Pulmonary artery endothelial cell (primary cell): ENCODE measurements at regions not wholly inside any gene's neighbourhood (a gene's known extent, or its start where the extent isn't known, plus 50 kb on each side); places are given as distances from the start of the nearest gene placed in this dataset.

Source experiments
- DNase-seq: peaks from one replicate; pipeline ENCODE4 v3.0.0-alpha.2; 2011; ENCODE audit warnings: low read depth, low spot score

DNA sequence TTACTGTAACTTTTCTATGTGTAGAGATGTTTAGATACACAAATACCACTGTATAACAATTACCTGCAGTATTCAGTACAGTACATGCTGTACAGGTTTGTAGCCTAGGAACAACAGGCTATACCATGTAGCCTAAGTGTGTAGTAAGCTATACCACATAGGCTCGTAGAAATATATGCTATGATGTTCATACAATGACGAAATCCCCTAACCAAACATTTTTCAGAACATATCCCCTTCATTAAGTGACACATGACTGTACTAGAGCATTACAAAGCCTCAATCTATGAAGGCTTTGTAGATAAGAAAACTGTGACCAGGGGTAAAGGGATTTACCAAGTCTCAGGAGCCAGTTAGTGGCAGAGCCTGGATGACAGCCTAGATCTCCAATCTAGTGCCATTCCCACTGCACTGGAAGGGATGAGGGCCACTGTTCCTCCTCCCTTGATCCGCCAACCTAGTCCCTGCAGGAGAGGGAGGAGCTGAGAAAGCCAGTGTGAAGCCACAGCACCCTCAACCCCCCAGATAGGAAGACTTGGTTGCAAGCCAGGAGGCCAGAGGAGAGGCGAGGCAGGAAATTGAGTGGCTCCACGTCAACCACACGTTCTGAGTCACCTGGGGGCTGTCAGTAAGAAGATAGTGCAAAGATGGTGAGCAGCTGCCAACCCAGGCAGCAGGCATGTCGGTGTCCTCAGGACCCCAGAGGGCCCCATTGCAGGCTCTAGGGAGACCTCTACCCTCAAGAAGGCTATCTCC, 227.7 kb downstream of the BCOR start:
- no peak for DNase-seq

DNA sequence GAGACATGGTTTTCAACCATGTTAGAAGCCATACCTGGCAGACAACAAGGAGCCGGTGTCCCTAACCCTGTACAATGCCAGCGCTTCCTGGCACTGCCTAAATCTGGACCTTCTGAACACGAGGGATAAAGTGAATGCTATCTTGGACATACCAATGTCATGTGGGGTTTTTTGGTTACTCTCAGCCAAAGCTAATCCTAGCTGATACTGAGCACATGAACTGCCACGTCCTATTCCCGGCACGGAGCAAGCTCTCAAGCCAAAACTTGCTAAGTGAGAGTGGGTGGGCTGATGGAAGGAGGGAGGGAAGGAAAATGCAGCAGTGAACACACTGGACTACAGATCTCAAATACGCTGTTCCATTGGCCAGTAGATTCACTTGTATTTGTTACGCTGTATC, 226.1 kb downstream of the BCOR start:
- no peak for DNase-seq

DNA sequence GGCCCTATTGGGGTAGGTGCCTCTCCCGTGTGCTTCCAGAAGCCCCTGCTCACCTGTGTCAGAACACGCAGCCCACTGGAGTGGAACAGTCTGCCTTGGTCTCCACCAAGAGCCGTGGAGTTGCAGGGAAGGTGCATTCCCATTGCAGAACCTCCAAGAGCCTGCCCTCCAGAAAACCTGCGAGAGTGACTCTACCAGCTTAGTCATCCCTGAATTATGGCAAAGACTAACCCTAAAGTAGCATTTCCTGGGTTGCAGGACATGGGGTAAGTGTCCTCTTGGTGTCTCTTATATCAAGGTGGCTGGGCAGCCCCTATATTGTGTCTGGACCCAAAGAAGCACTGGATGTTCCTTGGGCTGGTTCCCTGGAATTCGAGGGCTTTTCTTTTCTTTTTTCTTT, 224.6 kb downstream of the BCOR start:
- DNase-seq: no peak

DNA sequence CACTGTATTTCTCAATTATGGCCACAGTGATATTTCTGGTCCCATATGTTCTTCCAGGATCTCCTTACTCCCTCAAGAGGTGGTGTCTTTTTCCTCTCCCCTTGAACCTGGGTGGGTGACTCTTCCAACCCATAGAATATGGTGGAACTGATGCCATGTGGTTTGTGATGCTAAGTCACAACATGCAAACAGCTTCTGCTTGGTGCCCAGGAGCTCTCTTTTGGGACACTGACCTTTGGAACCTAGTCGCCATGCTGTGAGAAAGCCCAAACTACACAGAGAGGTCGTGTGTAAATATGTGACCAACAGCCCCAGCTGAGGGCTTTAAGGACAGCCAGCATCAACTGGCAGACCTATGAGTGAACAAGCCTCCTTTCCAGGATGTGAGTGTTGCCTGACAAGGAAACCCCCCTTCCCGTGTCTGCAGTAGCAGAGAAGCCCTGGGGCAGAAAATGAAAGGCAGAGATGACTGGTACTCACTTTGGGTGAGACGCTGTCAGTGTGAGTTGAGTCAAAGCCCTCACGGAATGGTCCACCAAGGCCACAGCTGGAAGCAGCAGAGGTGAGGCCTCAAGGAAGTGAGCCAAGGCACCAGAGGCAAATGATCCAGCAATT, 223.4 kb downstream of the BCOR start:
- DNase-seq: no peak

DNA sequence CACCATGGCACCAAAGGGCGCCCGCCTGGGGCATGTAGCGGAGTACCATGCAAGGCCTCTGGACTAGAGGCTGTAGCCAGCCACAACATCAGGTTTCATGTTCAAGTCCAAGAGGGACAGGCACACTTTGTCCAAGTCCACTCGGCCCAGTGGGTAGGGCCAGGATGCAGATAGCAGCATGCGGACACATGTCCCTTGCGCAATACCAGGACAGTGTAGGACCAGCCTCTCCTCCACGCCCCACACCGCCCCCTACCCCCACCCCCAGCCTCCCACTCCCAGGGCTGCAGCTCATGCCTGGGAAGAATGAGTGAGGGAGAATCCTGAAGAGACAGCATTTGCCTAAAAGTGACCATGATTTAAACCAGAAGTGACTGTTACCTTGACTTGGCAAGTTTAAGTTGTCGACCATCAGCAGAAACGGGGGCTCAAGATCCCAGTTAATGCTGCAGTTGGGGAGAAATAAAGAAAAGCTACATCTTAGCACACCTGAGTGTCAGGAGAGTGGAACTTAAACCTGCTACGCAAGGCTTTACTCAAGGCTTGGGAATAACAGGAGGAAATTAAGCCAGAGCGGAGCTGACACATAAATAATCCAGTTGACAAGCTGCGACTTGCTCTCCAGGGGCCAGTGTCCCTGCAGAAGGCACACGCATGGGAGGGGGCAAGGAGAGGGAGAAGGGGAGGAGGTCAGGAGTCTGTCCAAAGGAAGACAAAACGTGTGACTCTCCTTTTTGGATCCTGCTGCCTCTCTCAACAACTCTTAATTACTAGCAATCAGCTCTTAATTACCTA, 221.7 kb downstream of the BCOR start:
- DNase-seq: no peak

DNA sequence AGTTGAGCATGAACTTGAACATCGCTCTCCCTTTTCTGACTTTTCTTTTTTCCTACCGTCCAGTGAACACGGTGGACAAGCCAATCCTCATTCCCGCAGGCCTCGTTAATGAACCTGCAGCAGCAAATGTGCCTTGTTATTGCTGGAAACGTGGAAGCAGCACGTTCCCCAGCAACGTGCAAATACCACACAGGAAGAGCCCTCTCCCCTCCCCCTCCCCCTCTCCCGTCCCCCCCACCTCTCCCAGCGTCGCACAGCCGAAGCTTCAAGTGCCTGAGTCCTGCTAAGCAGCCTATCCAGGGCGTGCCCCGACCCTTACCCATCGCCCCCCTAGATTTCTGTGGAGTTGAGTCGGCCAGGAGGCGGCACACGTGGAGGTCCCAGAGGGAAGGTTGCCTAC, 219.9 kb downstream of the BCOR start:
- DNase-seq: no peak

DNA sequence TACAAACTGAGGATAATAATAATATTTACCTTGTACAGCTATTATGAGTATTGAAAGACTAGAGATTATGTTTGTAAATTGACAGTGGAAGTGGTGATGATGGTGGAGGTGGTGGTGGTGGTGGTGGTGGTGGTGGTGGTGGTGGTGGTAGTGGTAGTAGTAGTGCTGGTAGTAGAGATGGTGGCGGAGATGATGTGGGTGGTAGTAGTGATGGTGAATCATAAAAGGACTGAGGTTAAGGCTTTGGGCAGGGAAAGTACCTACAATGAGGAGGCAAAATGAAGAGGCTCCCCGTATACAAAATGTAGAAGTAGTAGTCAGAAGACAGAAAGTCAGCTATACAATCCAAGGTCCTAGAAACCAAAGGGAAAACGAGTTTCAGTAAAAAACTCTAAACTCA, 214.1 kb downstream of the BCOR start:
- DNase-seq: no peak

DNA sequence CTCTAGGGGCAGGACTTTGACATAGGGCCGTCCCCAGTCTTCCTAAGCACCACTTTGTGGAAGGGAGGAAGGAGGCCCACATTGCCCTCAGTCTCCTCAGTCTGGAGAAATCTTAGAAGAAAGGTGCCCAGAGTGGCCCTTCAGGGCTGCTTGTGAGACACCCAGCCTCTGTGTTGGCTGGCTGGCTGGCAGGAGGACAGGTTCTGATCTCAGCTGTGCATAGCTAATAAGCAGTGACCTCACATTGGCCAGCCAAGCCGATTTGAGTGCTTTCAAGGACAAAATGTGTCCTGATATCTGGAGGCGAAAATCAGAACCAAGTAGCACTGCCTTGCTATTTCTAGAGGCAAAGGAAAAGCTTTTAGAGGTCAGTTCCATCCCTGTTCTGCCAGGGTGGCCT, 211.5 kb downstream of the BCOR start:
- no peak for DNase-seq

DNA sequence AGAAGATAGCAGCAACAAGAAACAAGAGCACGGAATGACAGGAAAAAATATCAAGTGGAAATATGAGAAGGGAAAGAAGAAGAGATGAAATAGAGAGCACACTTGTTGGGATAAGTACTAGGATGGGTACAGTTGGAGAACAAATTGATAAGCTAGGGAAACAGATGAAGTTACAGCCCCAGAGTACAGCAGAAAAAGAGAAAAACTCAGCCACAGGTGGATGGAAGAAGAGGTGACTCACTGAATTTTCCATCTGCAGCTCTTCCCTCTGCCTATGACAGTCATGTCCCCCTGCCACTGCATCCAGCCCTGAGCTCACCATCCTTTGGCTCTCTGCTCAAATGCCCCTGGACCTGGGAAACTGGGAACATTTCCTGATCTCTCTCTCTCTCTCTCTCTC, 209.0 kb downstream of the BCOR start:
- no peak for DNase-seq

DNA sequence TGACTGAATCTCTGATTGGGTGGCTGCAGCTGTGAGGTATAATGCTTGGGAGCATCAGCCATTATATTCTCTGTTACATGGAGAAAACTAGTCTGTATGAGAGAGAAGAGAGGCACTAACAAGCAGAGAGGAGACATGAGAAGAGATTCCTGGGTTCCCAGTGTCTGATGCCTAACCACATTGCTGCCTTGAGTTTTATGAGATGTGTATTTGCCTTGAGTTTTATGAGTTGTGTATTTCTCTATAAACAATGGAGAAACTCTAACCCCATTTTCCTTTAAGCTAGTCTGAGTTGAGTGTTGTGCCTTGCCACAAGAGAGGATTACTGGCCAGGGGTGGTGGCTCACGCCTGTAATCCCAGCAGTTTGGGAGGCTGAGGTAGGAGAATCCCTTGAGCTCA, 208.1 kb downstream of the BCOR start:
- no peak for DNase-seq

DNA sequence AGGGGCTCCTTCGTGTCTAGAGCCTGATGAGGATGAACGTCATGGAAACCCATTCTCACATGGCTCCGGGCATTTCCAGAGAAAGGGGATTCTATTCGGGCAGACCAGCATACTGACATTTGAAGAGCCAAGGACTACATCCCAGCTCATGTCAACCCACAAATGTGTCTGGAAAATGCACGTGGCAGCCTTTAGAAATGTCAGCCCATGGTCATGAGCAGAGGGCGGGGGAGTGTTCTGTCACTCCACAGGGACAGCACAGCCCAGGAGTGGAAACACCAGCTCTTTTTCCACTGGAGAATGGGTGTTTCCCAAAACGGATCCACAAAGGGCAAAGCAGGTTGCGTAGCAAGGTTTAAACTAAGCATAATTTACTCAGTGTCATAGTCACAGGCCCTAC, 207.0 kb downstream of the BCOR start:
- no peak for DNase-seq

DNA sequence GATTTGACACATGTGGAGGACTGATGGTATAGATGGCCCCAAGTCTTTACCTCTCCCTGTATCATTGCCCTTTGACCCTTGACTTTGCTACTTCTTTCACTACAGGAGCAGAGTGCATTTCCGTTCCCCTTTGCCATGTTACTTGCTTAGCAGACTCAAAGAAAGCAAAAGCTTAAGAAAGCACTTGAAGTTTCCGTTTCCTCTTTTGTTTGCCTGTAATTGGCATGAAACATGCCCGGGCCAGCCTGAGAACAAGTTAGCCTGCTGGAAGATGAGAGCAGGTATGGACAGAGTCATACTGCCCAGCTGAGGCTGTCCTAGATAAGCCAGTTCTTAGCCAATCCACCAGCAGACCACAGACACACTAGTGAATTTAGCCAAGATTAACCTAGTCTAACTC, 206.0 kb downstream of the BCOR start:
- no peak for DNase-seq

DNA sequence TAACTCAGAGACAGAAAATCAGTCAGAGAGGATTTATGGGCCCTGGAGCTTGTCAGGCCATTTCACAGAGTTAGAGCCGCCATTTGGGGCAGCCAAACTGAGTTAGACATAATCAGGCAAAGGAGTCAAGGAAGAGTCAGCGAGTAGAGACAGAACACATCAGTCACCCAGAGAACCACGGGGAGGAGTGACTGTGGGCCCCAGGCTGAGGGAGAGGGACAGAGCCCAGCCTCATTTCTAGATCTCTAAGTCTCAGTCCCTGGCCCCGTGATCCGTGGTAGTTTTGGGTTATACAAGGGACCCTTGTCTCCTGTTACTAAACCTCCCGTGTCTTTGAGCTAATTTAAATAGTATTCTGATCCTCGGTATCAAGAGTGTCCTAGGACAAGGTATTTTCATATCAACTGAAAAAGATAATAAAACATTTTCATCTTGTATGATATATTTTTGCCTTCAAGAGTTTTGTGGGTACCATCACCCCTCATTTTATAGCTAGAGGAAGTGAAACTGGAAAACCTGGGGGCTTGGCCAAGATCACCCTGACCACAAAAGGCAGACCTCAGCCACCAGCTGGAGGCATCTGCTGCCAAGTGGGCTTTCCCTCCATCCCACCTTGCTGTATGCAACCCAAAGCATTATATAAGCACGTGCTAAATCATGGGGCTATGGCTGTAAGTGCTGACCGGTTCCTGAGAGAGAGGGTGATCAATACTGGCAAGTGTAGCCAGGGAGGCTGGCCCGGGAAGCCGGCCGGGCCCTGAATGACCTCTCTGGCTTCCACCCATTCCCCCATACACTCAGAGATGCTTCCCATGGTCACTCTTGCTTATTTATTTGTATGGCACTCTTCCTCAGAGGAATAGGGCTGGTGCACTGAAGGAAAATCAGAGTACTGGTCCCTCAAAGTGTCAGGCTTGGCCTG, 204.1 kb downstream of the BCOR start:
- no peak for DNase-seq

DNA sequence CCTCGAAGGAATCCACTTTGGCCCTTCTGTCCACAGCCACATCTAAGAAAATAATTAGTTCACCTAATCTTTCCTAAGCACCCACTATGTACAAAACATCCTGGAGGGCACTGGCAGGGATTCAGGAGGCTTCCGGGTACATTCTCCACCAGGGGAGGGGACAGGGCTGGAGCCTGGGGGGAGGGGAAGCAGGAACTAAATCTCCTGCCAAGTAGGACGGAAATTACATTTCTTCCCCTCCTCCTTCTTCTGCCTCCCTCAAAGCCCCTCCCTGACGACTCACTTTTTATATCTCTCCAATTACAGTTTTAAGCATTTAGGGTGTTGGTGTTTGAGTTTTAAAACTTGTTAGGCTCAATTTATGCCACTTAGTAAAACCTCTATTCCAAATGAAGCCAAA, 203.1 kb downstream of the BCOR start:
- no peak for DNase-seq

DNA sequence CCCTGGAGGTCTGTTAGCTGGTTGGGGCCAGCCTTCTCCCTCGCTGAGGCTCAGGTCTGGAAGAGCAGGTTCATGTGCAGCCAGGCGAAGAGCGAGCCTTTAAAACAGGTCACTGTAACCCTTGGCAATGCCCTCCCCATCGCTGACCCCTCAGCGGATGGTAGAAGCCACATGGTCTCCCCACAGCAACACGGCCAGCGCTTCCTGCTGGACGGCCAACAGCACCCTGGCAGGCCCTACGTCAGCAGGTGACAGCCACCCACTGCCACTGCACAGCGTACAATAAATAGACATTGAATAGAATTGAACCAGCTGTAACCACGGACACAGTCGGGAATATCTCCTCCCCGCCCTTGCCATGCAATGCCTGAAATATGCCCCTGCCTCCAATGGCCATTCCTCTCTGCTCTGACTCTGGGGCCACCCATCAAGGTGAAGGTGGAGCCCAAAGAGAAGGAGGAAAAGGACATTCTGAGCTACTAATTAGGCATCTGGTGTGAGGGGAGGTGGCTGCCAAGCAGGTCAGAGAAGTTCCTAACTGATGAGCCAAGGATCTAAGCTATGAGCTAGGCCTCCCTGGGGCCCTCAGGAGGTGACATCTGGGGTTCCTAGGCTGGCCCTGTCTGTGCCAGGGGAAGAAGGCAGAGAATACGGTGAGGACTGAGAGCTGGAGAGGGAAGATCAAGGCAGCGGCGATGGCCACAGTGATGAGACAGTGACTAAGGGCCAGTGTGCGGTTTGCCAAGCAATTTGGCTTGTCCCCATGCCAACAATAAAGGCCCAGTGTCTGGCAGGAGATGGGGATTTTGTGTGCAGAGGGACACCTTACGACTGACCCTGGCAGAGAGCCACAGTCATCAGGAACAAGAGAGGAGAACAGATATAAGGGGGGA, 202.3 kb downstream of the BCOR start:
- DNase-seq: no peak

DNA sequence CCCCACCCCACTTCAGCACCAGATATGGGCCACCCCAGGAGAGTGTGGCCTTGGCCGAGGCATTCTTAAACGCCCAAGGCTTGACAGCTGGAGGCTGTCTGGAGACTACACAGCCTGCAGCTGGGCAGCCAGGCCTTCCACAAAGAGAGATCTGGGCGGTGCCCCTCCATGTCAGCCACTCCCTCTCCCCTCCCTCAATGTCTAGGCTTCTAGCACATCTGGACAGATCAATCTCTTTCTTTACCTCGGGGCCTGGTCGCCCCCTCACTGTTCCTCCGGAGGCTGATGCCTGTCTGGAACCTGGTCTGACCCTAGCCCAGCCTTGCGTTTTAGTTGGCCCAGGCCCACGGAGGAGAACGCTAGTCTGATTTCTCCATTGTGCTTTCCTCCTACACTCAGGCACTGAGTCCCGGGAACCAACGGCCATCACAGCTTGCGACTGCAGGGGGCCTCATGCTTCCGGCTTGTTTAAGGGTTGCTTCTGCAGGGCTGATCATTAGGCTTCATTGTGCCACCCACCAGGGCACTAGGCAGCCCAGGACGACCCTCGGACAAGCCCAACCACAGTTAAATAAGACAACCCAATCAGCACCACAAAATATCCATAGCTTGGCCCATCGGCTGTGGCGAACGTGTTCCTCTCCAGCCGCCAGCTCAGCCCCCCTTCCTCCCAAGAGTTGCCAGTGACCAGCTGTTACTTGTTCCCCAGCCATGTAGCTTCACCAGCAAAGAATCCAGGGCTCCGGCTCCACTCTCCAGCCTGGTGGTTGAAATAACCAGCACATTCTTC, 200.6 kb downstream of the BCOR start:
- no peak for DNase-seq

DNA sequence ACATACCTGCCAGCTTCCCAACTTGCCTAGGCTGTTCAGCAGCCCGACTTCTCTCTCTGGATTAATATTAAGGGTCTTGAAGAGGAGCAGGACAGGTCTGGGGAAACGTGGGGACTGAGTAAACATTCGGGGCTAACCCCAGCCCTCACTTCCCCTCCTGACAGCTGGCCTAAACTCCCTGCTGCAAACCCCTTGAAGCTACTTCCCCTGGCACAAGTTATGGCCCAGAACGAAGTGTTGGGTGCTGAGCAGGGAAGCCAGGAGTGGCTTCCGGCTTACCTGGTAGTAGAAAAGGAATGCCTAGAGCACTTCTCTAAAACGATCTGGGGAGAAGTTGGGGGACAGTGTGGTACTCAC, 200.0 kb downstream of the BCOR start:
- DNase-seq: no peak

DNA sequence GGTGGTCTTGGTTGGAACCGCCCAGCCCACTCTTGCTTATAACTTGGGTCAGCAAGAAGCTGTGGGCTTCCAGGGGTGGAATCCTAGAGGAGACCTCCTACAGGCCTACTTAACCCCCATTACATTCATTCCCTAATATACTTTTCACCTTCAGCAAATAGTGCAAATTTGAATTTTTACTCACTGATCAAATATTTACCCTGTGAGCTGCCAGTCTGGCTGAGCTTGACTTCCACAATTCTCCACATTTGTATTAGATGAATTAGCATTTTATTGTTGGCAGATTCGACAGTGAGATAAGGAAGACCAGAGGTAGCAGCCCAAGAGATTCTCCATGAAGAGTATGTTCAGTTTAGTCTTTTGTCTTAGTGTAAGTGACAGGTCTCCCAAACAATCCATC, 199.6 kb downstream of the BCOR start:
- no peak for DNase-seq

DNA sequence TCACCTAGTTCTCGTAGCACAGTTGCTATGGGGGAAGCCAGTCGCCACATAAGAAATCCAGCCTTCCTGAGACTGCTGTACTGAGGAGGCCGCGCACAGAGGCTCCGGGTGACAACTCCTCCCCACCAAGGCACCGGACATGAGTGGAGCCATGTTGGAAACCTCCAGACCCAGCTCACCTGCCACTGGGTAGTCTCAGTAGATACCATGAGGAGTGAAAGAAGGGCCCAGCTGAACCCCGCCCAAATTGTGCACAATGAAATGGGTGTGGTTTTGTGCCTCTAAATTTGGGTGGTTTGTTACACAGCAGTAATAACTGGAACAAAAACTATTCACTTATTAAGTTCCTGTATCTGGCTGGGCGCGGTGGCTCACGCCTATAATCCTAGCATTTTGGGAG, 198.7 kb downstream of the BCOR start:
- DNase-seq: no peak
